HEK293 (cell line): ENCODE measurements at regions not wholly inside any gene's neighbourhood (a gene's known extent, or its start where the extent isn't known, plus 50 kb on each side); places are given as distances from the start of the nearest gene placed in this dataset.
"Not testable (repeated sequence)": the region's sequence is repeated elsewhere in the genome, so short reads cannot be mapped to it uniquely, and the experiment has no call there.

Experiments used
- CTCF ChIA-PET: fragments of 350-600 bp; formaldehyde crosslinking; extraction: SDS; loops from one replicate; lab custom pipeline; 2021; ENCODE audit warnings: antibody characterized with exemption; lab: Yijun Ruan, JAX
- POLR2A ChIA-PET: fragments of 300-600 bp; formaldehyde crosslinking; extraction: SDS; loops from one replicate; lab custom pipeline; 2020; ENCODE audit warnings: antibody characterized with exemption, inconsistent platforms; lab: Yijun Ruan, JAX
- H3K27ac ChIP-seq: fragments of 200-500 bp; sonication (Bioruptor generic); 2 replicates; pipeline ENCODE4 v1.5.1; 2014; ENCODE audit warnings: low read depth, low read length, control low read depth, inconsistent platforms; ENCODE audit errors: extremely low read depth
- H3K36me3 ChIP-seq, 2 experiments: fragments of 200-500 bp in 1 of 2; sonication (Bioruptor generic) in 1 of 2; 1 replicate in 1 of 2; 2 replicates in 1 of 2; pipeline ENCODE4 v1.5.1; 2014 to 2017; ENCODE audit warnings: inconsistent platforms in 2 of 2, low read length in 2 of 2; ENCODE audit not compliant: control insufficient read depth in 2 of 2, insufficient read depth in 1 of 2
- H3K4me1 ChIP-seq: fragments of 200-500 bp; sonication (Bioruptor generic); 2 replicates; pipeline ENCODE4 v1.5.1; 2014; ENCODE audit warnings: mild to moderate bottlenecking, low read length, inconsistent platforms; ENCODE audit not compliant: control insufficient read depth, insufficient read depth
- H3K4me3 ChIP-seq: 2 replicates; pipeline ENCODE4 v1.5.1; 2011; ENCODE audit warnings: low read depth, mild to moderate bottlenecking, control low read depth, low read length, moderate library complexity
- H3K9me3 ChIP-seq: fragments of 200-500 bp; sonication (Bioruptor generic); 2 replicates; pipeline ENCODE4 v1.5.1; 2014; ENCODE audit warnings: low read depth, low read length, inconsistent platforms; ENCODE audit not compliant: control insufficient read depth, insufficient read depth
- GFI1B ChIP-seq: fragments of 450-650 bp; formaldehyde crosslinking; IDR thresholded peaks from 2 replicates; pipeline ENCODE4 v1.5.1; 2016; ENCODE audit warnings: missing biosample characterization, missing genetic modification characterization
- SETDB1 ChIP-seq: IDR thresholded peaks from one replicate; pipeline ENCODE4 v1.6.1; 2017; ENCODE audit warnings: mild to moderate bottlenecking, low read length, moderate library complexity, mixed read lengths; ENCODE audit not compliant: insufficient read length
- ZBTB17 ChIP-seq: fragments of 450-650 bp; formaldehyde crosslinking; IDR thresholded peaks from 2 replicates; pipeline ENCODE4 v1.5.1; 2016; ENCODE audit warnings: missing biosample characterization, missing genetic modification characterization
- ZNF155 ChIP-seq: fragments of 450-650 bp; formaldehyde crosslinking; IDR thresholded peaks from 2 replicates; pipeline ENCODE4 v1.5.1; 2016; ENCODE audit warnings: missing biosample characterization, missing genetic modification characterization
- ZNF169 ChIP-seq: fragments of 450-650 bp; formaldehyde crosslinking; IDR thresholded peaks from 2 replicates; pipeline ENCODE4 v1.5.1; 2016; ENCODE audit warnings: missing biosample characterization, missing genetic modification characterization
- ZNF423 ChIP-seq: fragments of 450-650 bp; formaldehyde crosslinking; IDR thresholded peaks from 2 replicates; pipeline ENCODE4 v1.5.1; 2016; ENCODE audit warnings: missing biosample characterization, missing genetic modification characterization
- ZNF529 ChIP-seq: fragments of 450-650 bp; formaldehyde crosslinking; IDR thresholded peaks from 2 replicates; pipeline ENCODE4 v1.5.1; 2017; ENCODE audit warnings: missing genetic modification characterization, missing biosample characterization; ENCODE audit not compliant: insufficient replicate concordance
- ZNF548 ChIP-seq: fragments of 450-650 bp; formaldehyde crosslinking; IDR thresholded peaks from 2 replicates; pipeline ENCODE4 v1.5.1; 2016; ENCODE audit warnings: missing biosample characterization, missing genetic modification characterization
- ZNF555 ChIP-seq: fragments of 450-650 bp; formaldehyde crosslinking; conservative IDR thresholded peaks from 2 replicates; pipeline ENCODE4 v1.5.1; 2017; ENCODE audit warnings: missing biosample characterization, mild to moderate bottlenecking, missing genetic modification characterization, inconsistent platforms
- ZNF571 ChIP-seq: fragments of 450-650 bp; formaldehyde crosslinking; IDR thresholded peaks from 2 replicates; pipeline ENCODE4 v1.5.0; 2017; ENCODE audit warnings: missing biosample characterization, missing genetic modification characterization
- ZNF596 ChIP-seq: fragments of 450-650 bp; IDR thresholded peaks from 2 replicates; pipeline ENCODE4 v1.5.0; 2018; ENCODE audit warnings: missing biosample characterization, mild to moderate bottlenecking, missing genetic modification characterization, moderate library complexity
- ZNF610 ChIP-seq: fragments of 450-650 bp; formaldehyde crosslinking; IDR thresholded peaks from 2 replicates; pipeline ENCODE4 v1.5.1; 2016; ENCODE audit warnings: missing biosample characterization, missing genetic modification characterization, borderline replicate concordance
- ZNF654 ChIP-seq: fragments of 450-650 bp; formaldehyde crosslinking; IDR thresholded peaks from 2 replicates; pipeline ENCODE4 v1.5.1; 2016; ENCODE audit warnings: low read depth, missing biosample characterization, missing genetic modification characterization
- ZNF670 ChIP-seq: fragments of 450-650 bp; formaldehyde crosslinking; IDR thresholded peaks from 2 replicates; pipeline ENCODE4 v1.5.1; 2016; ENCODE audit warnings: missing biosample characterization, missing genetic modification characterization, low read depth
- ZNF843 ChIP-seq: fragments of 450-650 bp; formaldehyde crosslinking; IDR thresholded peaks from 2 replicates; pipeline ENCODE4 v1.5.1; 2016; ENCODE audit warnings: missing biosample characterization, missing genetic modification characterization
- ZSCAN16 ChIP-seq: fragments of 450-650 bp; formaldehyde crosslinking; IDR thresholded peaks from 2 replicates; pipeline ENCODE4 v1.5.1; 2016; ENCODE audit warnings: missing biosample characterization, missing genetic modification characterization
- TF ChIP-seq, protein P1 (sequence below): fragments of 450-650 bp; formaldehyde crosslinking; IDR thresholded peaks from 2 replicates; pipeline ENCODE4 v1.5.1; 2016; ENCODE audit warnings: missing biosample characterization, missing genetic modification characterization
- TF ChIP-seq, protein P2 (sequence below): fragments of 450-650 bp; formaldehyde crosslinking; IDR thresholded peaks from 2 replicates; pipeline ENCODE4 v1.5.1; 2017; ENCODE audit warnings: missing biosample characterization, missing genetic modification characterization
- TF ChIP-seq, protein P3 (sequence below): fragments of 450-650 bp; formaldehyde crosslinking; IDR thresholded peaks from 2 replicates; pipeline ENCODE4 v1.5.1; 2016; ENCODE audit warnings: missing biosample characterization, missing genetic modification characterization, borderline replicate concordance
- TF ChIP-seq, protein P4 (sequence below): fragments of 450-650 bp; formaldehyde crosslinking; IDR thresholded peaks from 2 replicates; pipeline ENCODE4 v1.5.1; 2016; ENCODE audit warnings: missing biosample characterization, missing genetic modification characterization
- TF ChIP-seq, protein P5 (sequence below): fragments of 450-650 bp; formaldehyde crosslinking; IDR thresholded peaks from 2 replicates; pipeline ENCODE4 v1.5.1; 2016; ENCODE audit warnings: missing biosample characterization, missing genetic modification characterization
- TF ChIP-seq, protein P6 (sequence below): fragments of 450-650 bp; formaldehyde crosslinking; IDR thresholded peaks from 2 replicates; pipeline ENCODE4 v1.5.1; 2016; ENCODE audit warnings: missing biosample characterization, missing genetic modification characterization

DNA sequence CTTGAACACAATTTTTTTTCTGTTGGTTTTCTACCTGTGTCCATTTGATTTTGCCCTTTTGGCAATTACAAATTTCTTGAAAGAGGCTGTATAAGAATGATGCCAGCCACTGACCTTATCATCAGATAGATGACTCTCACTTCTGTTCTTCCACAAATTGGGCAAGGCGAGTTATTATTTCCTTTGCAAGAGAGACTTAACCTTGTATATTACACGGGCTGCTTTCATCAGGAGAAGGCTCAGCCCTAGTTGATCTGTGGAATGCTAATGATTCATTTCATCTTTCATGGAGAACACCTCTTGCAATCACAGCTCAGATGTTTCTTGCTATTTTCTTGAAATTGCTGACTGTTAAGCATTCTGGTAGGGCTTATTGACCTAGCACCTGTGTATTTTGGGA lies 1155.4 kb downstream of the STIM2 start (continued):
- TF ChIP-seq, protein P1, sequence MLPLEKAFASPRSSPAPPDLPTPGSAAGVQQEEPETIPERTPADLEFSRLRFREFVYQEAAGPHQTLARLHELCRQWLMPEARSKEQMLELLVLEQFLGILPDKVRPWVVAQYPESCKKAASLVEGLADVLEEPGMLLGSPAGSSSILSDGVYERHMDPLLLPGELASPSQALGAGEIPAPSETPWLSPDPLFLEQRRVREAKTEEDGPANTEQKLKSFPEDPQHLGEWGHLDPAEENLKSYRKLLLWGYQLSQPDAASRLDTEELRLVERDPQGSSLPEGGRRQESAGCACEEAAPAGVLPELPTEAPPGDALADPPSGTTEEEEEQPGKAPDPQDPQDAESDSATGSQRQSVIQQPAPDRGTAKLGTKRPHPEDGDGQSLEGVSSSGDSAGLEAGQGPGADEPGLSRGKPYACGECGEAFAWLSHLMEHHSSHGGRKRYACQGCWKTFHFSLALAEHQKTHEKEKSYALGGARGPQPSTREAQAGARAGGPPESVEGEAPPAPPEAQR (tag by site-specific recombination): no peak
- no peak for TF ChIP-seq ZNF155 (tag by site-specific recombination)
- no peak for TF ChIP-seq SETDB1
- no peak for TF ChIP-seq ZSCAN16 (tag by site-specific recombination)
- TF ChIP-seq, protein P2, sequence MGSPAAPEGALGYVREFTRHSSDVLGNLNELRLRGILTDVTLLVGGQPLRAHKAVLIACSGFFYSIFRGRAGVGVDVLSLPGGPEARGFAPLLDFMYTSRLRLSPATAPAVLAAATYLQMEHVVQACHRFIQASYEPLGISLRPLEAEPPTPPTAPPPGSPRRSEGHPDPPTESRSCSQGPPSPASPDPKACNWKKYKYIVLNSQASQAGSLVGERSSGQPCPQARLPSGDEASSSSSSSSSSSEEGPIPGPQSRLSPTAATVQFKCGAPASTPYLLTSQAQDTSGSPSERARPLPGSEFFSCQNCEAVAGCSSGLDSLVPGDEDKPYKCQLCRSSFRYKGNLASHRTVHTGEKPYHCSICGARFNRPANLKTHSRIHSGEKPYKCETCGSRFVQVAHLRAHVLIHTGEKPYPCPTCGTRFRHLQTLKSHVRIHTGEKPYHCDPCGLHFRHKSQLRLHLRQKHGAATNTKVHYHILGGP (tag by site-specific recombination): no peak
- TF ChIP-seq ZNF423 (tag by site-specific recombination): no peak
- TF ChIP-seq ZNF670 (tag by site-specific recombination): no peak
- TF ChIP-seq ZNF610 (tag by site-specific recombination): no peak

DNA sequence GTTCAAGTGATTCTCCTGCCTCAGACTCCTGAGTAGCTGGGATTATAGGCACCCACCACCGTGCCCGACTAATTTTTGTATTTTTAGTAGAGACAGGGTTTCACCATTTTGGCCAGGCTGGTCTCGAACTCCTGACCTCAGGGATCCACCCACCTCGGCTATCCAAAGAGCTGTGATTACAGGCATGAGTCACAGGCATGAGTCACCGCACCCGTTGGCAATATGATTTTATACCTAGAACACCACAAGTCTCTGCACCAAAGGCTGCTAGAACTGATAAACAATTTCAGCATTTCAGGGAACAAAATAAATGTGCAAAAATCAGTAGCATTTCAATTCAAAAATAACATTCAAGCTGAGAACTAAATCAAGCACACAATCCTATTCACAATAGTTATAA lies 1177.6 kb downstream of the STIM2 start:
- POLR2A ChIA-PET, H3K36me3 ChIP-seq, H3K4me1 ChIP-seq, H3K9me3 ChIP-seq, H3K4me3 ChIP-seq, H3K27ac ChIP-seq, CTCF ChIA-PET: not testable (repeated sequence)

DNA sequence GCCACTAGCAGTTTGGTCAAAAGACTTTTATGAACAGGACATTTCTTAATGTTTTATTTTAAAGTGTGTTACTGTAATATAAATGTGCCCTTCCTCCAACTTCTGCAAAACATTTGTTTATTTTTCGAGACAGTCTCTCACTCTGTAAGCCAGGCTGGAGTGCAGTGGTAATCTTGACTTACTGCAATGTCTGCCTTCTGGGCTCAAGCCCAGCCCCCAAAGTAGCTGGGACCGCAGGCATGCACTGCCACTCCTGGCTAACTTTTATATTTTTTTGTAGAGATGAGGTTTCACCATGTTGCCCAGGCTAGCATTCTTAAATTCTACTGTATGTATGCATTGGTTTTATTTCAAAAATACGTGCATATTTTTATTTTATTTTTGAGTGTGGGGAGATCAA lies 1201.9 kb downstream of the STIM2 start:
- CTCF ChIA-PET: no interaction called here
- no peak overlapping the region for H3K4me3 ChIP-seq
- no peaks in the 10 kb centered on the region for H3K4me1 ChIP-seq
- H3K36me3 ChIP-seq: no peaks in the 10 kb centered on the region
- POLR2A ChIA-PET: no interaction called here
- no peak overlapping the region for H3K27ac ChIP-seq
- TF ChIP-seq ZNF670 (tag by site-specific recombination) (no peak), ZNF596 (tag by site-specific recombination) (no peak), ZNF555 (tag by site-specific recombination) (no peak), ZNF571 (tag by site-specific recombination) (no peak), ZNF548 (tag by site-specific recombination) (no peak), GFI1B (tag by site-specific recombination) (no peak), ZNF654 (tag by site-specific recombination) (no peak), ZNF529 (no peak), ZNF843 (tag by site-specific recombination) (no peak), ZBTB17 (no peak), ZNF169 (tag by site-specific recombination) (no peak)
- TF ChIP-seq, protein P3, sequence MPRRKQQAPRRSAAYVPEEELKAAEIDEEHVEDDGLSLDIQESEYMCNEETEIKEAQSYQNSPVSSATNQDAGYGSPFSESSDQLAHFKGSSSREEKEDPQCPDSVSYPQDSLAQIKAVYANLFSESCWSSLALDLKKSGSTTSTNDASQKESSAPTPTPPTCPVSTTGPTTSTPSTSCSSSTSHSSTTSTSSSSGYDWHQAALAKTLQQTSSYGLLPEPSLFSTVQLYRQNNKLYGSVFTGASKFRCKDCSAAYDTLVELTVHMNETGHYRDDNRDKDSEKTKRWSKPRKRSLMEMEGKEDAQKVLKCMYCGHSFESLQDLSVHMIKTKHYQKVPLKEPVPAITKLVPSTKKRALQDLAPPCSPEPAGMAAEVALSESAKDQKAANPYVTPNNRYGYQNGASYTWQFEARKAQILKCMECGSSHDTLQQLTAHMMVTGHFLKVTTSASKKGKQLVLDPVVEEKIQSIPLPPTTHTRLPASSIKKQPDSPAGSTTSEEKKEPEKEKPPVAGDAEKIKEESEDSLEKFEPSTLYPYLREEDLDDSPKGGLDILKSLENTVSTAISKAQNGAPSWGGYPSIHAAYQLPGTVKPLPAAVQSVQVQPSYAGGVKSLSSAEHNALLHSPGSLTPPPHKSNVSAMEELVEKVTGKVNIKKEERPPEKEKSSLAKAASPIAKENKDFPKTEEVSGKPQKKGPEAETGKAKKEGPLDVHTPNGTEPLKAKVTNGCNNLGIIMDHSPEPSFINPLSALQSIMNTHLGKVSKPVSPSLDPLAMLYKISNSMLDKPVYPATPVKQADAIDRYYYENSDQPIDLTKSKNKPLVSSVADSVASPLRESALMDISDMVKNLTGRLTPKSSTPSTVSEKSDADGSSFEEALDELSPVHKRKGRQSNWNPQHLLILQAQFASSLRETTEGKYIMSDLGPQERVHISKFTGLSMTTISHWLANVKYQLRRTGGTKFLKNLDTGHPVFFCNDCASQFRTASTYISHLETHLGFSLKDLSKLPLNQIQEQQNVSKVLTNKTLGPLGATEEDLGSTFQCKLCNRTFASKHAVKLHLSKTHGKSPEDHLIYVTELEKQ (tag by site-specific recombination): no peak
- TF ChIP-seq, protein P4, sequence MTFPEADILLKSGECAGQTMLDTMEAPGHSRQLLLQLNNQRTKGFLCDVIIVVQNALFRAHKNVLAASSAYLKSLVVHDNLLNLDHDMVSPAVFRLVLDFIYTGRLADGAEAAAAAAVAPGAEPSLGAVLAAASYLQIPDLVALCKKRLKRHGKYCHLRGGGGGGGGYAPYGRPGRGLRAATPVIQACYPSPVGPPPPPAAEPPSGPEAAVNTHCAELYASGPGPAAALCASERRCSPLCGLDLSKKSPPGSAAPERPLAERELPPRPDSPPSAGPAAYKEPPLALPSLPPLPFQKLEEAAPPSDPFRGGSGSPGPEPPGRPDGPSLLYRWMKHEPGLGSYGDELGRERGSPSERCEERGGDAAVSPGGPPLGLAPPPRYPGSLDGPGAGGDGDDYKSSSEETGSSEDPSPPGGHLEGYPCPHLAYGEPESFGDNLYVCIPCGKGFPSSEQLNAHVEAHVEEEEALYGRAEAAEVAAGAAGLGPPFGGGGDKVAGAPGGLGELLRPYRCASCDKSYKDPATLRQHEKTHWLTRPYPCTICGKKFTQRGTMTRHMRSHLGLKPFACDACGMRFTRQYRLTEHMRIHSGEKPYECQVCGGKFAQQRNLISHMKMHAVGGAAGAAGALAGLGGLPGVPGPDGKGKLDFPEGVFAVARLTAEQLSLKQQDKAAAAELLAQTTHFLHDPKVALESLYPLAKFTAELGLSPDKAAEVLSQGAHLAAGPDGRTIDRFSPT (tag by site-specific recombination): no peak
- TF ChIP-seq, protein P5, sequence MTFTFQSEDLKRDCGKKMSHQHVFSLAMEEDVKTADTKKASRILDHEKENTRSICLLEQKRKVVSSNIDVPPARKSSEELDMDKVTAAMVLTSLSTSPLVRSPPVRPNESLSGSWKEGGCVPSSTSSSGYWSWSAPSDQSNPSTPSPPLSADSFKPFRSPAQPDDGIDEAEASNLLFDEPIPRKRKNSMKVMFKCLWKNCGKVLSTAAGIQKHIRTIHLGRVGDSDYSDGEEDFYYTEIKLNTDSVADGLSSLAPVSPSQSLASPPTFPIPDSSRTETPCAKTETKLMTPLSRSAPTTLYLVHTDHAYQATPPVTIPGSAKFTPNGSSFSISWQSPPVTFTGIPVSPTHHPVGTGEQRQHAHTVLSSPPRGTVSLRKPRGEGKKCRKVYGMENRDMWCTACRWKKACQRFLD (tag by site-specific recombination): no peak
- TF ChIP-seq, protein P6, sequence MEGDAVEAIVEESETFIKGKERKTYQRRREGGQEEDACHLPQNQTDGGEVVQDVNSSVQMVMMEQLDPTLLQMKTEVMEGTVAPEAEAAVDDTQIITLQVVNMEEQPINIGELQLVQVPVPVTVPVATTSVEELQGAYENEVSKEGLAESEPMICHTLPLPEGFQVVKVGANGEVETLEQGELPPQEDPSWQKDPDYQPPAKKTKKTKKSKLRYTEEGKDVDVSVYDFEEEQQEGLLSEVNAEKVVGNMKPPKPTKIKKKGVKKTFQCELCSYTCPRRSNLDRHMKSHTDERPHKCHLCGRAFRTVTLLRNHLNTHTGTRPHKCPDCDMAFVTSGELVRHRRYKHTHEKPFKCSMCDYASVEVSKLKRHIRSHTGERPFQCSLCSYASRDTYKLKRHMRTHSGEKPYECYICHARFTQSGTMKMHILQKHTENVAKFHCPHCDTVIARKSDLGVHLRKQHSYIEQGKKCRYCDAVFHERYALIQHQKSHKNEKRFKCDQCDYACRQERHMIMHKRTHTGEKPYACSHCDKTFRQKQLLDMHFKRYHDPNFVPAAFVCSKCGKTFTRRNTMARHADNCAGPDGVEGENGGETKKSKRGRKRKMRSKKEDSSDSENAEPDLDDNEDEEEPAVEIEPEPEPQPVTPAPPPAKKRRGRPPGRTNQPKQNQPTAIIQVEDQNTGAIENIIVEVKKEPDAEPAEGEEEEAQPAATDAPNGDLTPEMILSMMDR (tag by site-specific recombination): no peak
- TF ChIP-seq, all 188 proteins: peak for 0
- H3K9me3 ChIP-seq: no peaks in the 10 kb centered on the region
